ENCODE measurements at regions not wholly inside any gene's neighbourhood (a gene's known extent, or its start where the extent isn't known, plus 50 kb on each side); places are given as distances from the start of the nearest gene placed in this dataset.

GRCh38 chr5:51279983-51280706, 103.1 kb upstream of the ISL1 start:
- no peak for DNase-seq (ENCODE audit: low spot score)

DNA sequence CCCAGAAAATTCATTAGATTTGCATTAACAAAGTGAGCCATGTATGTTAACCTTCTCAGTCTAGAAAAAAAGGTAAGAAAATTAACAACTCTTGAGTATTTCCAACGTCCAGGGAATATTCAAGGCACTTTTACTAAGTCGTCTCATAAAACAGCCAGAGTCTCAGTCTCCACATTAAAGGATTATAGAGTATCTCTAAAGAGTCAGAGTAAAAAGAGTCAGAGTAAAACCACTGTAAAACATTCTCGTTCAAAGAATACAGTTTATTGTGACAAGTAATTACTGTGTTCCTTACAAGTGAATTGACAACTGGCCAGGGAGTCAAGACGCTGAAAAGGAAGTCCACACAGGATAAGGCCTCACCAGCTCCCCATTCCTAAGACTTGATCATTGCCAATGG, 97.2 kb upstream of the ISL1 start:
- no peak for DNase-seq (ENCODE audit: low spot score)

DNA sequence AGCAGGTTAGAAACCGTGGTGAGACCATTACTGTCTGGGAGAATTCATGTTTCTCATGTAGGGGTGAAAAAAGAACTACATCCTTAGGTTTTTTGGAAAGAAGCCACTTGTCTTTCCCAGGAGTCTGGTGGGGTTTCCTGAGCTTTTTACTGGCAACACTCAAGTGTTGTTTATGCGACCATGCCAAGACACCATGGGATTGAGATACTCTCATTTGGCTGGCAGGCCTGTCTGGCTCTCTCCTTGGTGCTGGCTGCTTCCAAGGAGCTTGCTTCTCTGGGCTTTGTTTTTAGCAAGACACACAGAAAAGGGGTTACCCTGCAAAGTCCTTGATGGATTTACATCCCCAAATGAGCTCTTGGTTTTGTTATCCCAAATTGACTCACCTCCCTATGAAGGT, 80.9 kb upstream of the ISL1 start:
- no peak for DNase-seq (ENCODE audit: low spot score)

- no peak for DNase-seq (ENCODE audit: low spot score)
These were observed 56.4 kb upstream of the ISL1 start for GRCh38 chr5:51326844-51327243.
